WTC11 (cell line): ENCODE measurements at regions not wholly inside any gene's neighbourhood (a gene's known extent, or its start where the extent isn't known, plus 50 kb on each side); places are given as distances from the start of the nearest gene placed in this dataset.

Experiments used
- ATF1 ChIP-seq: sonication (generic); formaldehyde crosslinking; IDR thresholded peaks from 2 replicates; pipeline ENCODE4 v1.8.1; 2023; ENCODE audit warnings: mild to moderate bottlenecking, moderate library complexity, missing genetic modification reagents
- JUN ChIP-seq: sonication (generic); formaldehyde crosslinking; IDR thresholded peaks from 2 replicates; pipeline ENCODE4 v1.8.0; 2023; ENCODE audit warnings: mild to moderate bottlenecking, missing genetic modification reagents
- TP53 ChIP-seq: sonication (generic); formaldehyde crosslinking; IDR thresholded peaks from 2 replicates; pipeline ENCODE4 v1.8.1; 2023; ENCODE audit warnings: mild to moderate bottlenecking, missing genetic modification reagents
- TF ChIP-seq, protein P1 (sequence below): fragments of 200-600 bp; IDR thresholded peaks from 2 replicates; pipeline ENCODE4 v1.8.0; 2022; ENCODE audit warnings: antibody characterized with exemption

DNA sequence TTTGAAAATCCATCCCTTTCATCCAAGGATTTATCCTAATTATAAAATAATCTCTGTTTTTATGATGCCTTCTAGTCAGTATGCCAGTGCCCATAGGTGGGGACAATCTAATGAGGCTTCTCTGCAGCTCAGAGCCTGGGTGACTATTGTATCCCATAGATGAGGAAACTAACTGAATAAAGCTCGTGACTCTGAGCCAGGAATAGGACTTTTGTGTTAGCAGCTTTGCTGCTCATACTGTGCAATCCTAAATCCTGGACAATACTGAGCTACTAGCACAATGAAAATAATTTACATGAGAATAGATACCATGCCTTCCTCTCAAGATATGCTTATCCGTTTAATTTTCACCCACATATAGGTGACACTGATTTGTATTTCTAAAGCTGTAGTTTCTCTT lies 443.0 kb downstream of the PLK2 start:
- TF ChIP-seq ATF1 (CRISPR knock-in tag) (no peak), JUN (CRISPR knock-in tag) (no peak), TP53 (CRISPR knock-in tag) (no peak)
- TF ChIP-seq, protein P1, sequence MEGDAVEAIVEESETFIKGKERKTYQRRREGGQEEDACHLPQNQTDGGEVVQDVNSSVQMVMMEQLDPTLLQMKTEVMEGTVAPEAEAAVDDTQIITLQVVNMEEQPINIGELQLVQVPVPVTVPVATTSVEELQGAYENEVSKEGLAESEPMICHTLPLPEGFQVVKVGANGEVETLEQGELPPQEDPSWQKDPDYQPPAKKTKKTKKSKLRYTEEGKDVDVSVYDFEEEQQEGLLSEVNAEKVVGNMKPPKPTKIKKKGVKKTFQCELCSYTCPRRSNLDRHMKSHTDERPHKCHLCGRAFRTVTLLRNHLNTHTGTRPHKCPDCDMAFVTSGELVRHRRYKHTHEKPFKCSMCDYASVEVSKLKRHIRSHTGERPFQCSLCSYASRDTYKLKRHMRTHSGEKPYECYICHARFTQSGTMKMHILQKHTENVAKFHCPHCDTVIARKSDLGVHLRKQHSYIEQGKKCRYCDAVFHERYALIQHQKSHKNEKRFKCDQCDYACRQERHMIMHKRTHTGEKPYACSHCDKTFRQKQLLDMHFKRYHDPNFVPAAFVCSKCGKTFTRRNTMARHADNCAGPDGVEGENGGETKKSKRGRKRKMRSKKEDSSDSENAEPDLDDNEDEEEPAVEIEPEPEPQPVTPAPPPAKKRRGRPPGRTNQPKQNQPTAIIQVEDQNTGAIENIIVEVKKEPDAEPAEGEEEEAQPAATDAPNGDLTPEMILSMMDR, result no peak
